ENCODE measurements at regions not wholly inside any gene's neighbourhood (a gene's known extent, or its start where the extent isn't known, plus 50 kb on each side); places are given as distances from the start of the nearest gene placed in this dataset.
"Not testable (repeated sequence)": the region's sequence is repeated elsewhere in the genome, so short reads cannot be mapped to it uniquely, and the experiment has no call there.

- Histone ChIP-seq H4K91ac (ENCODE audit: low read length) (no peak overlapping the region), H3K4me1 (ENCODE audit: control insufficient read depth, insufficient read depth, low read depth, low read length) (no peaks in the 10 kb centered on the region), H3K4me3 (ENCODE audit: insufficient read depth in 1 of 2, low read depth in 1 of 2, low read length in 2 of 2) (no peak overlapping the region), H2AK5ac (ENCODE audit: low read length, severe bottlenecking) (no peak overlapping the region), H2AFZ (ENCODE audit: low read depth, low read length) (no peak overlapping the region), H3K79me1 (replicated peaks; ENCODE audit: low read length, poor library complexity, severe bottlenecking) (no peaks in the 10 kb centered on the region), H3K27me3 (ENCODE audit: control insufficient read depth in 1 of 2, insufficient read depth in 1 of 2, low read length in 2 of 2) (peaks cover 0 to 3% of the 10 kb centered on the region in 2 experiments), H3K36me3 (ENCODE audit: control insufficient read depth in 1 of 2, insufficient read depth in 2 of 2, low read depth in 1 of 2, low read length in 2 of 2) (no peaks in the 10 kb centered on the region), H2BK15ac (ENCODE audit: low read depth, poor library complexity, severe bottlenecking) (no peak overlapping the region), H2BK12ac (ENCODE audit: low read length in 2 of 2) (no peak overlapping the region), H3K27ac (ENCODE audit: low read length, poor library complexity, severe bottlenecking) (no peak overlapping the region), H3K4ac (ENCODE audit: low read depth in 1 of 2, low read length in 2 of 2) (no peak overlapping the region), H2BK5ac (ENCODE audit: low read depth, low read length, poor library complexity, severe bottlenecking) (no peak overlapping the region), H3K4me2 (ENCODE audit: low read length, poor library complexity, severe bottlenecking) (no peak overlapping the region), H3K9me3 (ENCODE audit: control insufficient read depth, low read length) (no peaks in the 10 kb centered on the region), H2BK120ac (ENCODE audit: low read depth, low read length) (no peak overlapping the region), H3K23ac (ENCODE audit: low read length in 2 of 2) (no peak overlapping the region), H4K8ac (ENCODE audit: low read length) (no peak overlapping the region), H3K9ac (ENCODE audit: low read length) (no peak overlapping the region), H3K18ac (ENCODE audit: low read depth in 1 of 2, low read length in 2 of 2) (no peak overlapping the region), H3K14ac (ENCODE audit: low read length in 2 of 2) (no peak overlapping the region)
- DNase-seq, result no peak
- WGBS, result 85% methylated on average over 12 of the region's 12 CpGs
Measured at GRCh38 chr7:51426163-51426562, 109.6 kb upstream of the COBL start.

GRCh38 chr7:51409934-51410333 lies 93.3 kb upstream of the COBL start:
- not testable (repeated sequence) for H3K79me1 ChIP-seq (replicated peaks; ENCODE audit: low read length, poor library complexity, severe bottlenecking); H4K91ac ChIP-seq (ENCODE audit: low read length); H2AFZ ChIP-seq (ENCODE audit: low read depth, low read length); H3K4me2 ChIP-seq (ENCODE audit: low read length, poor library complexity, severe bottlenecking); H3K18ac ChIP-seq (ENCODE audit: low read depth in 1 of 2, low read length in 2 of 2); H3K36me3 ChIP-seq (ENCODE audit: control insufficient read depth in 1 of 2, insufficient read depth in 2 of 2, low read depth in 1 of 2, low read length in 2 of 2); H3K4me3 ChIP-seq (ENCODE audit: insufficient read depth in 1 of 2, low read depth in 1 of 2, low read length in 2 of 2); H2AK5ac ChIP-seq (ENCODE audit: low read length, severe bottlenecking); H3K4me1 ChIP-seq (ENCODE audit: control insufficient read depth, insufficient read depth, low read depth, low read length); H2BK120ac ChIP-seq (ENCODE audit: low read depth, low read length); DNase-seq; H2BK5ac ChIP-seq (ENCODE audit: low read depth, low read length, poor library complexity, severe bottlenecking); H3K27ac ChIP-seq (ENCODE audit: low read length, poor library complexity, severe bottlenecking); H3K14ac ChIP-seq (ENCODE audit: low read length in 2 of 2); H4K8ac ChIP-seq (ENCODE audit: low read length); H3K9me3 ChIP-seq (ENCODE audit: control insufficient read depth, low read length); H3K4ac ChIP-seq (ENCODE audit: low read depth in 1 of 2, low read length in 2 of 2); H2BK12ac ChIP-seq (ENCODE audit: low read length in 2 of 2); H3K27me3 ChIP-seq (ENCODE audit: control insufficient read depth in 1 of 2, insufficient read depth in 1 of 2, low read length in 2 of 2); H2BK15ac ChIP-seq (ENCODE audit: low read depth, poor library complexity, severe bottlenecking); H3K9ac ChIP-seq (ENCODE audit: low read length); H3K23ac ChIP-seq (ENCODE audit: low read length in 2 of 2)
- no CpG with 5 or more reads among the region's 3 CpGs for WGBS

- not testable (repeated sequence) for H3K79me1 ChIP-seq (replicated peaks; ENCODE audit: low read length, poor library complexity, severe bottlenecking); H3K36me3 ChIP-seq (ENCODE audit: control insufficient read depth in 1 of 2, insufficient read depth in 2 of 2, low read depth in 1 of 2, low read length in 2 of 2); H3K4me1 ChIP-seq (ENCODE audit: control insufficient read depth, insufficient read depth, low read depth, low read length); H4K8ac ChIP-seq (ENCODE audit: low read length); H3K27ac ChIP-seq (ENCODE audit: low read length, poor library complexity, severe bottlenecking); H2BK12ac ChIP-seq (ENCODE audit: low read length in 2 of 2); H3K27me3 ChIP-seq (ENCODE audit: control insufficient read depth in 1 of 2, insufficient read depth in 1 of 2, low read length in 2 of 2); H3K4me3 ChIP-seq (ENCODE audit: insufficient read depth in 1 of 2, low read depth in 1 of 2, low read length in 2 of 2); H2BK15ac ChIP-seq (ENCODE audit: low read depth, poor library complexity, severe bottlenecking); H3K18ac ChIP-seq (ENCODE audit: low read depth in 1 of 2, low read length in 2 of 2); H3K14ac ChIP-seq (ENCODE audit: low read length in 2 of 2); H3K9ac ChIP-seq (ENCODE audit: low read length); H4K91ac ChIP-seq (ENCODE audit: low read length); H2AK5ac ChIP-seq (ENCODE audit: low read length, severe bottlenecking); H3K4me2 ChIP-seq (ENCODE audit: low read length, poor library complexity, severe bottlenecking); H2AFZ ChIP-seq (ENCODE audit: low read depth, low read length); H3K9me3 ChIP-seq (ENCODE audit: control insufficient read depth, low read length); H2BK120ac ChIP-seq (ENCODE audit: low read depth, low read length); H3K23ac ChIP-seq (ENCODE audit: low read length in 2 of 2); H2BK5ac ChIP-seq (ENCODE audit: low read depth, low read length, poor library complexity, severe bottlenecking); H3K4ac ChIP-seq (ENCODE audit: low read depth in 1 of 2, low read length in 2 of 2); DNase-seq
- WGBS, result 41% methylated on average over 2 of the region's 3 CpGs
Measured at GRCh38 chr7:51397608-51398007, 81.0 kb upstream of the COBL start.

GRCh38 chr7:51393003-51393402 lies 76.4 kb upstream of the COBL start:
- not testable (repeated sequence) for H4K8ac ChIP-seq (ENCODE audit: low read length); H3K36me3 ChIP-seq (ENCODE audit: control insufficient read depth in 1 of 2, insufficient read depth in 2 of 2, low read depth in 1 of 2, low read length in 2 of 2)
- 83% methylated on average over 3 of the region's 6 CpGs for WGBS

More at GRCh38 chr7:51393003-51393402, 76.4 kb upstream of the COBL start:
- not testable (repeated sequence) for H4K91ac ChIP-seq (ENCODE audit: low read length); H3K14ac ChIP-seq (ENCODE audit: low read length in 2 of 2); H3K18ac ChIP-seq (ENCODE audit: low read depth in 1 of 2, low read length in 2 of 2); H3K27ac ChIP-seq (ENCODE audit: low read length, poor library complexity, severe bottlenecking); H2BK120ac ChIP-seq (ENCODE audit: low read depth, low read length); H2AK5ac ChIP-seq (ENCODE audit: low read length, severe bottlenecking); H3K4me3 ChIP-seq (ENCODE audit: insufficient read depth in 1 of 2, low read depth in 1 of 2, low read length in 2 of 2); H3K9ac ChIP-seq (ENCODE audit: low read length); H3K4ac ChIP-seq (ENCODE audit: low read depth in 1 of 2, low read length in 2 of 2); H3K27me3 ChIP-seq (ENCODE audit: control insufficient read depth in 1 of 2, insufficient read depth in 1 of 2, low read length in 2 of 2); H3K23ac ChIP-seq (ENCODE audit: low read length in 2 of 2); H3K4me2 ChIP-seq (ENCODE audit: low read length, poor library complexity, severe bottlenecking); H2BK12ac ChIP-seq (ENCODE audit: low read length in 2 of 2); H2BK5ac ChIP-seq (ENCODE audit: low read depth, low read length, poor library complexity, severe bottlenecking); H3K79me1 ChIP-seq (replicated peaks; ENCODE audit: low read length, poor library complexity, severe bottlenecking); H3K9me3 ChIP-seq (ENCODE audit: control insufficient read depth, low read length); H3K4me1 ChIP-seq (ENCODE audit: control insufficient read depth, insufficient read depth, low read depth, low read length); H2AFZ ChIP-seq (ENCODE audit: low read depth, low read length); DNase-seq; H2BK15ac ChIP-seq (ENCODE audit: low read depth, poor library complexity, severe bottlenecking)

Measured in mesenchymal stem cell (in vitro differentiated cells and primary cell).